HG02759 (cell line): ENCODE measurements at regions not wholly inside any gene's neighbourhood (a gene's known extent, or its start where the extent isn't known, plus 50 kb on each side); places are given as distances from the start of the nearest gene placed in this dataset.

Source experiments
- ATAC-seq: cut with Tn5 transposase; IDR thresholded peaks from one replicate; pipeline ENCODE4 v1.9.1; 2021; ENCODE audit warnings: mild to moderate bottlenecking, moderate library complexity; ENCODE audit not compliant: unreplicated experiment

- ATAC-seq, result no peak
These were observed 58.2 kb downstream of the MEX3B start for GRCh38 chr15:81987628-81988027.

GRCh38 chr15:81983497-81983896 is 62.3 kb downstream of the MEX3B start:
- ATAC-seq, result no peak

DNA sequence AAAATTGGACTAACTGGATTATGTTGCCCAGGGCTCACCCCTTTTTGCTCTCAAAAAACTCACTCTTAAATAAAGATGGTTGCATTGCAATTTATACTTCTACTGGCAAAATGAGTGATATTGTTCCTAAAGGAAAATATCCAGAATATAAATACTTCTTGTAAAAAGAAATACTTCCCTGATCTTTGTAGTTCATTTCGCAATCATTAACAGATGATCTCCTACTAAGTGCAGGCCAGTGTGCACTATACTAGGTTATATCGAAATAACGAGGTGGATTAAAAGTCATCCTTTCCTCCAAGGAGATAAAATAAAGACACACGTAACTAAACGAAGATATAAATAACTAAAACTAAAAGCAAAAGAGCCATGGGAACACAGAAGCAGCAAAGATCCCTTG is 63.0 kb downstream of the MEX3B start:
- ATAC-seq, result no peak

DNA sequence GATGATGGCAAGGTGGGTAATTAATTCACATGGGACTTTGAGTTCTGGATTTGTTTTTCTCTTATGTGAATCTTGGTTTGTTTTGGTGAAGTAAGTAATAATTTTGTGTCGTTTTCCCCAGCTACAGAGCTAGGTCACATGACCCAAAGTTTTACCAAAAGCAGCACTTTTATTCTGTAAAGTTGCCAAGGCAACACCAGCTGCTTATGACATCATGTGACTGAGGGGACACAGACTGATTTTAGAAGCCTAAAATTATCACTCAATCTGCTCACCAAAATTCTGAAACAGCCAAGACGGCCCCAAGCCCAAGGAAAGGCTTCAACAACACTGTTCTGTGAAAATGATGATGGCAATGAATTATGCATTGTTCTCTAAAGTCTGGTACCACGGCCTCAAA is 63.9 kb downstream of the MEX3B start:
- ATAC-seq, result no peak

- ATAC-seq, result no peak
These were observed 68.4 kb downstream of the MEX3B start for GRCh38 chr15:81977464-81977863.

GRCh38 chr15:81968691-81969090 is 77.1 kb downstream of the MEX3B start:
- ATAC-seq, result no peak

- ATAC-seq, result no peak
These were observed 79.2 kb downstream of the MEX3B start for GRCh38 chr15:81966631-81967030.

- ATAC-seq, result no peak
These were observed 83.3 kb downstream of the MEX3B start for GRCh38 chr15:81962482-81962881.

- no peak for ATAC-seq
These were observed 86.6 kb downstream of the MEX3B start for GRCh38 chr15:81959196-81959595.

DNA sequence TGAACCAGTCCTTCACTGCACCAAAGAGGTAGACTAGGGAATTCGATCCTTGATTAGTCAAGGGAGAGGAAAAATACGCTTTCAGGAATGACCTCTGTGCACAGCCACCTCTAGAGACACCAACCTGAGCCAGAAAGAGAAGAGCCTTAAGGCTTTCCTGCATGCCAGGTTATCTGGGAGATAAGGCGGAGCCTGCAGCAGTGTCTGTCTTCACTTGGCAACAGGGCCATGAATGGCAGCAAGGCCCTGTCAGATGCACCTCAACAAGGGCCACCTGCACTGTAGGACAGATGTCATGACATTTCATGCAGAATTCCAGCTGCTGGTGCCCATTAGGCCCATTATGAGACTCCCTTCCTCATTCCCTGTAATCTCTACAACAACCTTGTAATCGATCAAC is 88.1 kb downstream of the MEX3B start:
- no peak for ATAC-seq

- ATAC-seq, result no peak
These were observed 90.3 kb downstream of the MEX3B start for GRCh38 chr15:81955382-81956062.

GRCh38 chr15:81954158-81954783 is 91.5 kb downstream of the MEX3B start:
- no peak for ATAC-seq

GRCh38 chr15:81950841-81951414 is 94.9 kb downstream of the MEX3B start:
- no peak for ATAC-seq

DNA sequence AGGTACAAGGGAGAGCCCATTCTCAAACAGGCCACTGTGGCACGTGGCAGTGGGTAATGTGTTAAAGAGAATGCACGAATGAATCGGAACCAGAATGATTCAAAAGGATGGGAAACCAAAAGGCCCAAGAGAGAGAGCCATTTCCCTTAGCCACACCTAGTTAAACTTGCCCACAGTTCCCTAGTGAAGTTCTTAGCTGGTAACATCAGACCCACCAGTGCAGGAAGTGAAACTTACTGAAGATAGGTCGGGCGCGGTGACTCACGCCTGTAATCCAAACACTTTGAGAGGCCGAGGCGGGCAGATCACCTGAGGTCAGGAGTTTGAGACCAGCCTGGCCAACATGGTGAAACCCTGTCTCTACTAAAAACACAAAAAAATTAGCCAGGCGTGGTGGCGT is 97.1 kb downstream of the MEX3B start:
- ATAC-seq, result no peak

GRCh38 chr15:81948222-81948621 is 97.6 kb downstream of the MEX3B start:
- ATAC-seq, result no peak

DNA sequence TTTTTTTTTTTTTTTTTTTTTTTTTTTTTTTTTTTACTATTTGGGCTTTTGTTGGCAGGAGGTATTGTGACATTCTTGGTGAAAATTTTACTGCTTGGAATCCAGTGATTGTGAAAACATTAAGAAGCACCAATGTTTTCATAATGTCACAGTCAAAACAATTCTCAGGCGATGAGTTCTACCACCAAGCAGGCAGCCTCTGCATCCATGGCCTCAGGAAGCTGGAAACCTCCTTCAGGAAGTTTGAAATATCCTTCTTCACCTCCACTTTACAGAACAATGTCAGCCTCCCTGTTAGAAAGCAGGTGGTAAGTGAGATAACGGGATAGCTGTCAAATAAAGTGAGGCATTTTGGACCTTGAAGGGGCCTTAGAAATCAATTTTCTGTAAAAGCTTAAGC is 98.3 kb downstream of the MEX3B start:
- ATAC-seq, result no peak

GRCh38 chr15:81945014-81945615 is 100.7 kb downstream of the MEX3B start:
- ATAC-seq, result no peak

GRCh38 chr15:81942655-81943195 is 103.1 kb downstream of the MEX3B start:
- ATAC-seq, result no peak

GRCh38 chr15:81942157-81942556 is 103.7 kb downstream of the MEX3B start:
- ATAC-seq, result no peak

- no peak for ATAC-seq
These were observed 104.3 kb downstream of the MEX3B start for GRCh38 chr15:81941479-81941878.

- no peak for ATAC-seq
These were observed 105.1 kb downstream of the MEX3B start for GRCh38 chr15:81940467-81941451.
